ENCODE measurements at regions not wholly inside any gene's neighbourhood (a gene's known extent, or its start where the extent isn't known, plus 50 kb on each side); places are given as distances from the start of the nearest gene placed in this dataset.
"Not testable (repeated sequence)": the region's sequence is repeated elsewhere in the genome, so short reads cannot be mapped to it uniquely, and the experiment has no call there.

- no peak for DNase-seq
Observed at GRCh38 chr4:19583827-19584569, 667.7 kb upstream of the SLIT2 start.

DNA sequence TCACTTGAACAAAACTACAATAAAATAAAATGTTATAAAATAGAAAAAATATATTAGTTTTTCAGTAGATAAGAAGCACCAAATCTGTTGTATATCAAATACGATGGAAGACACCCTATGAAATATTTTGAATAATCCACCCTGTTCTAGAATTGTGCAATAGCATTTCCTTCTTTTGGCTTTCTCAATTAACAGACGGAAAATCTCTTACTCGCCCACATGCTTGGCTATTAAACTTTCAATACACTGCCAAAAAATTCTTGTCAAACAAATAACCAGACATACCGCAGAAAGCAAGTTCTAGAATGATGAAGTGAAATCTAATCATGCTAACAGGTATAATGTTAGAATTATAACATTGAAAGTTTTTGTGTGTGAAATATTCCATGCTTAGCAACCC lies 671.6 kb upstream of the SLIT2 start:
- DNase-seq = no peak

GRCh38 chr4:19579608-19580007 lies 672.1 kb upstream of the SLIT2 start:
- DNase-seq = no peak

GRCh38 chr4:19577097-19577496 lies 674.6 kb upstream of the SLIT2 start:
- no peak for DNase-seq

DNA sequence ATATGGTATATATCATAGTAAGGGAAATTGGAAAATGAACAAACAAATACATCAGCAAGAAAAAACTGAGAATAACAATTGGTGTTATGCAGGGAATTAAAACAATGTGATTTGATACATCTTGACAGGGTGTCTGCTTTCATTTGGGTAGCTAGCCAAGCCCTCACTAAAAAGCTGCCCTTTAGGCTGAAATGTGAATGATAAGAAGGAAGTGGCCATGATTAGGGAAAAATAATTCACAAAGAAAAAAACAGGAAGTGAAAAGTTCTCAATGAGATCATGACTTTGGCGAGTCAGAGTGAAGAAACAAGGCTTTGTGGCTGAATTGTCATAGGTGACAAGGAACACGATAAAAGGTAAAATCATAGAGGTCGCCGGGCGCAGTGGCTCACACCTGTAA lies 675.8 kb upstream of the SLIT2 start:
- no peak for DNase-seq

- no peak for DNase-seq
Observed at GRCh38 chr4:19566041-19566440, 685.7 kb upstream of the SLIT2 start.

GRCh38 chr4:19562456-19562855 lies 689.2 kb upstream of the SLIT2 start:
- DNase-seq = no peak

GRCh38 chr4:19557161-19557560 lies 694.5 kb upstream of the SLIT2 start:
- DNase-seq = no peak

DNA sequence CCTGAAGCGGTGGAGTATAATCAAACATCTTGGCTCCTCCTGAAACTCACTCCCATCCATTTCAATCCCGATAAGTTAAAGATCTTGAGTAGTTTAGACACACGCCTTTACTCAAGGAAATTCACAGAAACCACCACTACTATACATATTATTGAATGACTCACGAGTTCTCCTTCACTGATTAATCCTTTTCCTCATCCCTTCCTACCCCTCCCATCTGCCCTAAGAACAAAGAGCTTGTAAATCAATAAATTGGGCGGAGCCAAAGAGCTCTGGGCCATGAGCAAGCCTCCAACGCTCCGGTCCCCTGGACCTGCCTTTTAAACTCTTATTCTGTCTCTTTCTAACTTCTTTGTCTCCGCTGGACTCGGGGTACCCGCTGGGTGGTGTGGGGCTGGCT lies 695.4 kb upstream of the SLIT2 start:
- DNase-seq = not testable (repeated sequence)

DNA sequence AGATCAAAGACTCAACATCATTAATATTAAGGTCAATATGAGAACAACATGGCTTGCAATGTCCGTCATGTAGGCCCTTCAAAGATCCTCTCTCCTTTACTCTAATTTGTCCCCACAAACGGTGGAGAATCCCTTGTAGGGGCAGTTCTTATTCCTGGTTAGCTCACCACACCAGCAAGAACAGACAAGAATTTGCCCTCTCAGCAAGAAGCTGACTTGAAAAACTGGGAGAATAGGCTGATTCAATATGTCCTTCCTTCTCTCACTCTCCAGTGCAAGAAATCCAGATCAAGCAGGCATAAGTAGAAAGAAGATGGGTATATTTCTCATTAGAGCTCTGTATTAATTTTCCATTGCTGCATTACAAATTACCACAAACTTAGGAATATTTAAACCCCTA lies 704.2 kb upstream of the SLIT2 start:
- no peak for DNase-seq

GRCh38 chr4:19544446-19545125 lies 707.1 kb upstream of the SLIT2 start:
- DNase-seq = no peak

DNA sequence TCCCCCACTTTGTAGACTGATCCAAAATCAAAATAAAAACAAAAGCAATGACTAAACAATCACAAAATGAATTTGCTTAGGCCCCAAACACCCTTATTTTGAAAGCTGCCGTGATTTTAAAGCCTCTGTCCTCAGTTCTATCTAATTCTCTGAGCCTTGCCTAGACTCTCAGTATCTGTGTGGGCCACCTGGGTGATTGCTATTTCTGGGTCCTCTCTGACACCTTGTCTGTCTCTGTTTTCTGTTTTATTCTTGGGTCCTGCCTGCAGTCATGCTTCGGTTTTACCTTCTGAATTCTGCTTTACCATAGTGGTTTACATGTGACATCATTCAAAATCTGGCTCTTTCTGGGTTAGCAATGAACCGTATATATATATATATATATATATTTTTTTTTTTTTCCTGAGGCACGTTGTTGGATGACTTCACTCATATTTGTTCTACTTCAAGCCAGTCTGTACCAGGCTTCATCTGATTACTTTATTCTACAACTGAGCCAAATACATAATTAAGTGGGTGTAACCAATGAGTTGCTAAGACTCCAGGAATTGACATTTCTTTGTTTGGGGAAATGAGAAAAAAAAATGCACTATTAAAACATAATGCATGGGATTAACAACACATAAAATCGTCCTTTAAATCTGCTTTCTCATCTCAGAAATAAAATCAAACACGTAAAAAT lies 710.7 kb upstream of the SLIT2 start:
- DNase-seq = no peak

GRCh38 chr4:19539201-19539600 lies 712.5 kb upstream of the SLIT2 start:
- no peak for DNase-seq

GRCh38 chr4:19534159-19534558 lies 717.5 kb upstream of the SLIT2 start:
- DNase-seq = no peak

- no peak for DNase-seq
Observed at GRCh38 chr4:19531906-19532848, 719.5 kb upstream of the SLIT2 start.

DNA sequence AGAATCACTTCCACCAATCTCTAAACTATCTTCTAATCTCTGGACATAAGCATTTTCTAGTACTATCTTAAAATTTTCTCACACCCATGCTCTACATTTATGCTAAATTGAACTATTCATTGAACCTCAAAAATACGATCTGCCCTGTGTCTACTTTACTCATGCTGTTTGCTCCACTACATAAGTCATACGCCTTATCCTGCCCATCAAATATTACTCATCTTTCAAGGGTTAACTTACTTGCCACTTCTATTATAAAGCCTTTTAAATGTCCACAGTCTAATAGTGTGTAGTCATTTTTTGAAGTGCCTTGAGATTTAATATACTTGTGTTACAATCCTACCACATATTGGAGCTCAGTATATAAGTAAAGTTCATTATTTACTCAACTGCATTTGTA lies 727.7 kb upstream of the SLIT2 start:
- DNase-seq = no peak

DNA sequence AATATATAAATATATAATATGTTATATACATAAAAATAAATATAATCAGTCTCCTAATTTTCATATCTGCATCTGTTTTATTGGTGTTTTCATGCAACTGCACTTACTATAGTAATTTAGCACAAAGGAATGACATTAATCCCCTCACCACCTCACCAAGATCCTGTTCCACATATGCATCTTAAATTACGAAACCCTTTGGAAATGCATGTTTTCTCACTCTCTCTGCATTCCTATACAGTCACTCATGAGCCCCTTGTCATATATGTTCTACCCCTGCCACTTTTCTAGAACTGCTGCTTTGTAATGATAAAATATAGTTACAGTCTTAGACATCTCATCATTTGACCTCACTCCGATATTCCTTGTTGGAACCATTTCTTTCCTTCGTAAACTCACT lies 728.7 kb upstream of the SLIT2 start:
- DNase-seq = no peak

GRCh38 chr4:19520939-19521520 lies 730.7 kb upstream of the SLIT2 start:
- DNase-seq = no peak

DNA sequence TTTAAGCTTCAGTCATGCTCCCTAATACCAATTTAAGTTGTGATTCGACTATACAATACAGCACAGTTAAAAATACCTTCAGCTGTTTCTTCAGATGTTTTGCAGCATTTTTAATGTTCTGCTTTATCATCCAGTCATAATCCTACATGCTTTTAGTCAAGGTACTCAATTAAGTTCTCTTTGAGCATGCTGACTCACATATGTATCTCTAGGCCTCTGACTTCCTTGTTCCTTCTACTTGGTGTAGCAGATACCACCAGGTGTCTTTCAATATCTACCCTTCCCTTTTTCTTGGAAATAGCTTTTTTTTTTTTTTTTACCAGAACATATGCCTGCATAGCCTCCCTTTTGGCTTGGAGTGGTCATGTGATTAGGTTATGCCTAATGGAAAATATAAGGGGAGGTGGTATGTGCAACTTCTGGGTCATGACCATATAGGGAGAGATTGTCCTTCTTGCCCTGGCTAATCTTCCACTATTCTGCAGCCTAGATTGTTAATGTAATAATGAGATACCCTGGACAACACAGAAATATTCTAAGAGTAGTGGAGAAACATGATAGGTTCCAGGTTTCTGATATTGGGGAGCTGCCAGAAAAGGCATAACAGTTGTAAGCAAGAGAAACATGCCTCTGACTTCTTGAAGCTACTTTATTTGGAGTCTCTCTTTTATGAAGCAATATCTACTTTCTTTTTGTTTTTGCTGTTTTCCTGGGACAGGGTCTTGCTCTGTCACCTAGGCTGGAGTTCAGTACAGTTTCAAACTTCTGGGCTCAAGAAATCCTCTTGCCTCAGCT lies 737.2 kb upstream of the SLIT2 start:
- no peak for DNase-seq

DNA sequence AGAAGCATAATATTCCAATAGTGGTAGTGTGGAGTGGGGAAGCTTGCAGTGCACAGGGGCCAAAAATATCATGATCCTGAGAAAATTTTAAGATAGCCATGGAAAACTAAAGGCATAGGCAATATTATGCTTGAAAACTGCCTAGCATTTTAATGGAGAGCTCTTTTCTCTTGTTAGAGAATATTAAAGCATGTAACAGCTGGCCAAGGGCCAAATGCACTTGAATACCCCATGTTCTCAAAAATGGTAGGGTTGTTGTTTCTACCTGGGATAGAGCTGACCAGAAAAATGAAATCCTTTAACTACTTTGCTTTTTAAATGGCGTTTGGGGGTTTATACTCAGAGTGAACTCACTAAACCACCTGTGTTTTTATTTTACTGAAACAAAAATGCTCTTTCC lies 739.6 kb upstream of the SLIT2 start:
- no peak for DNase-seq

- DNase-seq = no peak
Observed at GRCh38 chr4:19510993-19511392, 740.7 kb upstream of the SLIT2 start.
